Lung (tissue), 11 donors: ENCODE measurements at regions not wholly inside any gene's neighbourhood (a gene's known extent, or its start where the extent isn't known, plus 50 kb on each side); places are given as distances from the start of the nearest gene placed in this dataset.

Experiments used
- ATAC-seq: fragments of 200-7000 bp; cut with Tn5 transposase; one replicate; pipeline ENCODE4 v1.9.1; 2020; ENCODE audit warnings: moderate number of reproducible peaks; ENCODE audit not compliant: insufficient read depth, low FRiP score
- DNase-seq, 3 donors: peaks; one replicate each; pipeline ENCODE4 v3.0.0-alpha.2; 2013 to 2017
- H3K27ac ChIP-seq, 2 donors: one replicate each; pipeline ENCODE4 v1.5.1; 2013; ENCODE audit warnings: mild to moderate bottlenecking in 2 of 2, moderate library complexity in 2 of 2, control low read depth in 1 of 2, inconsistent platforms in 1 of 2, low read depth in 1 of 2, low read length in 1 of 2
- H3K27me3 ChIP-seq, 3 donors: one replicate each; pipeline ENCODE4 v1.5.1; 2013; ENCODE audit warnings: low read length in 2 of 3; ENCODE audit not compliant: control insufficient read depth in 3 of 3, insufficient read depth in 3 of 3
- H3K36me3 ChIP-seq, 4 donors: one replicate each; pipeline ENCODE4 v1.5.1; 2013; ENCODE audit warnings: low read length in 4 of 4, mild to moderate bottlenecking in 1 of 4, moderate library complexity in 1 of 4; ENCODE audit not compliant: control insufficient read depth in 4 of 4, insufficient read depth in 4 of 4
- H3K4me1 ChIP-seq, 5 donors: one replicate each; pipeline ENCODE4 v1.5.1; 2013; ENCODE audit warnings: low read length in 5 of 5, mild to moderate bottlenecking in 2 of 5, moderate library complexity in 1 of 5; ENCODE audit not compliant: control insufficient read depth in 5 of 5, insufficient read depth in 5 of 5
- H3K4me3 ChIP-seq: one replicate; pipeline ENCODE4 v1.5.1; 2013; ENCODE audit warnings: mild to moderate bottlenecking, control low read depth, moderate library complexity
- H3K9ac ChIP-seq, 2 donors: one replicate each; pipeline ENCODE4 v1.5.1; 2013; ENCODE audit warnings: low read length in 2 of 2, control low read depth in 1 of 2; ENCODE audit not compliant: insufficient read depth in 1 of 2
- H3K9me3 ChIP-seq, 4 donors: one replicate each; pipeline ENCODE4 v1.5.1; 2013; ENCODE audit warnings: low read length in 3 of 4, mild to moderate bottlenecking in 1 of 4, moderate library complexity in 1 of 4; ENCODE audit not compliant: control insufficient read depth in 4 of 4, insufficient read depth in 3 of 4
- CTCF ChIP-seq: IDR thresholded peaks from 2 replicates; pipeline ENCODE4 v1.5.1; 2012; ENCODE audit warnings: mild to moderate bottlenecking; ENCODE audit errors: control extremely low read depth, extremely low read depth
- WGBS, 2 donors: extraction: QIAGEN DNeasy Blood & Tissue Kit; methylation state at CpG; one replicate each; pipeline ENCODE4 v1.1.7; 2013; 5-methylcytosine and 5-hydroxymethylcytosine counted together
- donor health status: control.
- donor health status: control.
- donor health status: Bipolar disorder and iron deficiency.
- donor health status: healthy.
- donor health status: DM: yes; HTN: yes; CAD: no.

GRCh38 chr11:91209751-91210150 is 986.9 kb upstream of the CHORDC1 start:
- Histone ChIP-seq H3K9me3 (no peaks in the 10 kb centered on the region), H3K4me1 (no peaks in the 10 kb centered on the region), H3K9ac (no peak overlapping the region), H3K27ac (no peak overlapping the region), H3K27me3 (no peaks in the 10 kb centered on the region), H3K36me3 (no peaks in the 10 kb centered on the region), H3K4me3 (no peak overlapping the region)
- TF ChIP-seq CTCF, result no peak
- ATAC-seq (no peak), DNase-seq (no peak)

GRCh38 chr11:91209306-91209705 is 986.5 kb upstream of the CHORDC1 start:
- Histone ChIP-seq H3K36me3 (no peaks in the 10 kb centered on the region), H3K9me3 (no peaks in the 10 kb centered on the region), H3K27ac (no peak overlapping the region), H3K27me3 (no peaks in the 10 kb centered on the region), H3K4me1 (no peaks in the 10 kb centered on the region), H3K9ac (no peak overlapping the region), H3K4me3 (no peak overlapping the region)
- no peak for TF ChIP-seq CTCF
- DNase-seq, result no peak
- ATAC-seq, result no peak

GRCh38 chr11:91199866-91200265 is 977.0 kb upstream of the CHORDC1 start:
- WGBS, 2 donors, result 70 to 71% methylated on average over 1 of the region's 1 CpG
- no peak for TF ChIP-seq CTCF
- Histone ChIP-seq H3K9me3 (no peaks in the 10 kb centered on the region), H3K9ac (no peak overlapping the region), H3K36me3 (no peaks in the 10 kb centered on the region), H3K27ac (no peak overlapping the region), H3K4me3 (no peak overlapping the region), H3K27me3 (no peaks in the 10 kb centered on the region), H3K4me1 (no peaks in the 10 kb centered on the region)
- DNase-seq (no peak), ATAC-seq (no peak)

- H3K4me1 ChIP-seq, result no peaks in the 10 kb centered on the region
- H3K4me3 ChIP-seq, result no peak overlapping the region
- peaks cover 0 to 2% (median 0%) of the 10 kb centered on the region in 4 donors for H3K9me3 ChIP-seq
- no peaks in the 10 kb centered on the region for H3K27me3 ChIP-seq
- DNase-seq, result peak in 2 of 3 donors; percentile 2 to 8
- WGBS, 2 donors, result 46 to 66% methylated on average over 2 of the region's 2 CpGs
- no peak for ATAC-seq
- no peaks in the 10 kb centered on the region for H3K36me3 ChIP-seq
- no peak for TF ChIP-seq CTCF
- H3K9ac ChIP-seq, result no peak overlapping the region
- H3K27ac ChIP-seq, result no peak overlapping the region
These were observed 971.7 kb upstream of the CHORDC1 start for GRCh38 chr11:91194546-91194945.
